ENCODE measurements at regions not wholly inside any gene's neighbourhood (a gene's known extent, or its start where the extent isn't known, plus 50 kb on each side); places are given as distances from the start of the nearest gene placed in this dataset.

GRCh38 chr4:12747154-12747553, 737.0 kb downstream of the RAB28 start:
- TF ChIP-seq CTCF (IDR thresholded peaks at IDR 0.05) (no peak), POLR2A (IDR thresholded peaks at IDR 0.05) (no peak), EP300 (IDR thresholded peaks at IDR 0.05) (no peak)
